ENCODE measurements at regions not wholly inside any gene's neighbourhood (a gene's known extent, or its start where the extent isn't known, plus 50 kb on each side); places are given as distances from the start of the nearest gene placed in this dataset.

DNA sequence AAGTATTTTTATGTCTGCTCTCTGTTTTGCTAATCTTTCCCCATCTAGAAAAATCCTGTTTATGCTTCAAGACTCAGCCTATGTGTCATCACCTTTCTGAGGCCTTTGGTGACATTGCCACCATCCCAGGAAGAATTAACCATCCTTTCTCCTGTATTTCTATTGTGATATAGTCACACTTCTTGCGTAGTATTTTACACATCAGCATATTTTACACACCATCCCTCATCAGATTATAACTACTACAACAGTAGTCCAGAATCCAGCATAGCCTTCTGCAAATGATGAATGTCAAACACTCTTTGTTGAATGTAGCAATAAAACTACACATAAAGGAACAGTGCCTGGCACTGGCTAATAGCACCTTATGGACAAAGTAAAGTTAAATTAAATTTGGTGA is 275.3 kb upstream of the C1orf87 start:
- Histone ChIP-seq H3K27me3 (ENCODE audit: control insufficient read depth, insufficient read depth, low read length) (no peaks in the 10 kb centered on the region), H3K36me3 (replicated peaks; ENCODE audit: control insufficient read depth, insufficient read depth, low read length) (no peaks in the 10 kb centered on the region), H3K4me3 (ENCODE audit: insufficient read depth, low read depth, low read length) (no peak overlapping the region)
- no peak for DNase-seq

DNA sequence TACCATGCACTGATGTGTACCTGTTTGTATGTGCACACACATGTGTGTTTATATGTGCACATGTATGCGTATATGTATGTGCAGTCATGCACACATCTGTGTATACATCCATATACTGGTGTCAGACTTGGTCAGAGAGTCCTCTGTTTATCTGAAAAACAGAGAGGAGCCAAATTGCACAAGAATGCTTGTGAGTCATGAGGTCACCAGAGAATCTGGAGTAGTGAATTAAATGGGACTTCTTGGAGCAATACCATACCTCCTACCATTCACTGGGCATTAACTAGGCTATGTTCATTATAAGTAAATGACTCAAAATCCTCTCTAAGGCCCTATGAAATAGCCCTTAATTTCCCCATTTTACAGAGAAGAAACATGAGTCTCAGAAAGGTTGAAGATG is 272.1 kb upstream of the C1orf87 start:
- H3K27me3 ChIP-seq (ENCODE audit: control insufficient read depth, insufficient read depth, low read length) = no peaks in the 10 kb centered on the region
- no peak for DNase-seq

DNA sequence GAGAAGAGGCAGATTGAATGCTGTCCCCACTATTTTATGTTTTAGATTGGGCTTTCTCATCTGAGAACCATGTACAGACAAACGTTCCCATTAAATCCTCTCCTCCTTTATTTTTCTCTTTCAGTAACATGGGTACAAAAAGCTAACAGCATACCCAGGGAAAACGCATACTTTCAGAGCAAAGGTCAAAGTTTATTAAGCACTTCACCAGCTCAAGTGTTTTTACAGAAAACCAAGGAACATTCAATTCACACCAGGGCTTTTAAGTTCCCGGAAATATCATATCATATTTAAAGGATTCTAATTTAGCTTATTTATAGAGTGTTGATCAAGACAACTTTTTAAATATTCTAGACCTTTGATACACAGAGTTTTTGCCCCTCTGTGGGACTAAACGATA is 271.5 kb upstream of the C1orf87 start:
- Histone ChIP-seq H3K4me3 (ENCODE audit: insufficient read depth, low read depth, low read length) (no peak overlapping the region), H3K36me3 (replicated peaks; ENCODE audit: control insufficient read depth, insufficient read depth, low read length) (no peaks in the 10 kb centered on the region), H3K27me3 (ENCODE audit: control insufficient read depth, insufficient read depth, low read length) (no peaks in the 10 kb centered on the region)
- no peak for DNase-seq

More for the DNA sequence above, 272.1 kb upstream of the C1orf87 start:
- Histone ChIP-seq H3K36me3 (replicated peaks; ENCODE audit: control insufficient read depth, insufficient read depth, low read length) (no peaks in the 10 kb centered on the region), H3K4me3 (ENCODE audit: insufficient read depth, low read depth, low read length) (no peak overlapping the region)

DNA sequence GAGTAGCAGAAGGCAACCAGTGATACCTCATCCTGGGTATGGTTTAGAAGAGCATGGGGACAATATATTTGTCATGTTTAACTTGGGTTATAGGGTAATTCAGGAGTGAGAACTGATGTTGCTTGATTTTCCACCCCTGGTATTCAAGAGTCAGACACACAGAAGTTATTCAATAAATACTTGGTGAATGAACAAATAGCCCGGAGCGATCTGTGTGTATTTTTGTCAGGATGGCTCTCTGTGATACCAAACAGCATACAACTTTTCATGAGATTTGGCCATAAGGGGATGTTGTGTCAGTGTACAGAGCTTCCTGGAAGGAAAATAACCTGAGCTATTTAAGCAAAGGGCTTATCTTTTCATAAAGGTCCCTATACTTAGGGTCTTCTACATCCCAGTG is 270.2 kb upstream of the C1orf87 start:
- Histone ChIP-seq H3K27me3 (ENCODE audit: control insufficient read depth, insufficient read depth, low read length) (no peaks in the 10 kb centered on the region), H3K4me3 (ENCODE audit: insufficient read depth, low read depth, low read length) (no peak overlapping the region), H3K36me3 (replicated peaks; ENCODE audit: control insufficient read depth, insufficient read depth, low read length) (no peaks in the 10 kb centered on the region)
- DNase-seq = no peak

DNA sequence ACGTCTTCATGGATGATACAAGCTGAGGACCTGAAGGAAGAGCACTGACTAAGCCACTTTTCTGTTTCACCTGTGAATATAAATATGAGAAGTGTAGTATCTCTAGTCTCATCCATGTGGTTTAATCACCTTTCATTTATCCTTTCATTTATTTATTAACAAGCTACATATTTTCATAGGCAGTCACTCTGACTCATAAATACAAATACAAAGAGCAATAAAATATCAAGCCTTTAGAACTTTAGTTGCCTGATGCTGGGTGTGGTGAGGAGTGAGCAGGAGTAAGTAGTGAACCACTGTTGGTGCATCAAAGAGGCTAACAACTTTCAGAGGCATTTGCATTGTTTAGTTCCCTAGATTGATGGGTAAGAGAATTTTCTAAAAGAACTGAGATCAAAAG is 269.0 kb upstream of the C1orf87 start:
- Histone ChIP-seq H3K36me3 (replicated peaks; ENCODE audit: control insufficient read depth, insufficient read depth, low read length) (no peaks in the 10 kb centered on the region), H3K4me3 (ENCODE audit: insufficient read depth, low read depth, low read length) (no peak overlapping the region), H3K27me3 (ENCODE audit: control insufficient read depth, insufficient read depth, low read length) (no peaks in the 10 kb centered on the region)
- no peak for DNase-seq

DNA sequence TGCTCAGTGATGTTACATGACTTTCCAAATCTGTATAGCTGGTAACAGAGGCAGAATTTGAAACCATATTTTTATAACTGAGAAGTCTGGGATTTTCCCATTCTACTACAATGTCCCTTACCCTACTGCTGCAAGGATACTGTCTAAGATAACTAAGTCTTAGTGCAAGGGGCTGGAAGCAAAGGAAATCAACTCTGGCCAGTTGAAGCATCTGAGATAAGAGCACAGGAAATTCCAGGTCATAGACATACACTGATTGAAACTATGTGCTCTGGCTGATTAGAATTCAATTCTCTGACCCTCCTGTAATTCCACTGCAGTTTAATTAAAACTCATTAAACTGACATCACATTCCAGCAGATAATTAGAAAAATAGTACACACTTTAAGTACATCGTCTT is 267.7 kb upstream of the C1orf87 start:
- Histone ChIP-seq H3K36me3 (replicated peaks; ENCODE audit: control insufficient read depth, insufficient read depth, low read length) (no peaks in the 10 kb centered on the region), H3K27me3 (ENCODE audit: control insufficient read depth, insufficient read depth, low read length) (no peaks in the 10 kb centered on the region), H3K4me3 (ENCODE audit: insufficient read depth, low read depth, low read length) (no peak overlapping the region)
- DNase-seq = no peak

DNA sequence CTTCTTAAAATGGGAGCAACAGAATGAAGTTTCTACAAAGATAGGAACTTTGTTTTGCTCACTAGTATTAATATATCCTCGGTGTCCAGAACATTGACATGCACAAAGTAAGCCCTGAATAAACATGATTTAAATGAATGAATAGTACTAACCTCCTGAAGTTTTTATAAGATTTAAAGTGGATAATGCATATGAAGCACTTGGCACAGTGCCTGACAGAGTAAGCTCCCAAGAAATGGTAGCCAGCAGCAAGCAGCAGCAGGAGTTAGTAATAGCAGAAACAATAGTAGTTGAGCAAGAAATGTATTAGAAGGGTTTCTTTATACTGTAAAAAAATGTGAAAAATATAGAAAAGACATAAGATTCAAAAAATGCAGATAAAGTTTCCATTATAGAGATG is 258.1 kb upstream of the C1orf87 start:
- DNase-seq = no peak
- Histone ChIP-seq H3K27me3 (ENCODE audit: control insufficient read depth, insufficient read depth, low read length) (no peaks in the 10 kb centered on the region), H3K36me3 (replicated peaks; ENCODE audit: control insufficient read depth, insufficient read depth, low read length) (no peaks in the 10 kb centered on the region), H3K4me3 (ENCODE audit: insufficient read depth, low read depth, low read length) (no peak overlapping the region)

DNA sequence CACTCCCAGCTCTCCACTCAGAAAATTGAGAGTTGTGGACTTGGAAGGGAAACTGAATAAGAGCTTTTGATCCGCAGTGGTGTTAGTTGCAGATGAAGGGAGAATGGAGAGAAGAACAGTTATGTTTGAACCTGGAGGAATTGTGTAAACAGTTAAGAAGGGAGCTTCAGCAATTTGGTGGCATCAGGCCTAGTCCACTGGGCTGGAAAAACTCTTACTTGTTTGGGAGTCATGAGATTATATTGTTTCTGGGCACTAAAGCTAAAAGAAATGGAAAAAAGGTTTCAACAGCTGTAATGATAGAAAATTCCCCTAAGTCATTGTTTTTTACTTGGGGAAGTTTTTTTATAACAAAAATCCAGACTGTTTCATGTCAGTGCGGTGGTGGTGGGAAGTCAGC is 256.1 kb upstream of the C1orf87 start:
- Histone ChIP-seq H3K4me3 (ENCODE audit: insufficient read depth, low read depth, low read length) (no peak overlapping the region), H3K36me3 (replicated peaks; ENCODE audit: control insufficient read depth, insufficient read depth, low read length) (no peaks in the 10 kb centered on the region), H3K27me3 (ENCODE audit: control insufficient read depth, insufficient read depth, low read length) (no peaks in the 10 kb centered on the region)
- DNase-seq = no peak

DNA sequence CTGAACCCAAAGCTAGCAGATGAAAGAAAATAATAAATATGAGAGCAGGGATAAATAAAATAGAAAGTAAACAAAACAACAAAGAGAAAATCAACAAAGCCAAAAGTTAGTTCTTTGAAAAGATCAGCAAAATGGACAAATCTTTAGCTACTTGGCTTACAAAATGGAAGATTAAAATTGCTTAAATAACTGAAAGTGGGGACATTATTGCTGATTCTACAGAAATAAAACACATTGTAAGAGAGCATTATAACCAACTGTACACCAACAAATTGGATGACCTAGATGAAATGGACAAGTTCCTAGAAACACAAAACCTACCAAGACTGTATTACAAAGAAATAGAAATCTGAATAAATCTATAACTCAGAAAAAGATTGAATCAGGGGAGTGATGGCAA is 238.3 kb upstream of the C1orf87 start:
- no peak overlapping the region for H3K4me3 ChIP-seq (ENCODE audit: insufficient read depth, low read depth, low read length)
- H3K36me3 ChIP-seq (replicated peaks; ENCODE audit: control insufficient read depth, insufficient read depth, low read length) = no peaks in the 10 kb centered on the region
- H3K27me3 ChIP-seq (ENCODE audit: control insufficient read depth, insufficient read depth, low read length) = no peaks in the 10 kb centered on the region
- no peak for DNase-seq

DNA sequence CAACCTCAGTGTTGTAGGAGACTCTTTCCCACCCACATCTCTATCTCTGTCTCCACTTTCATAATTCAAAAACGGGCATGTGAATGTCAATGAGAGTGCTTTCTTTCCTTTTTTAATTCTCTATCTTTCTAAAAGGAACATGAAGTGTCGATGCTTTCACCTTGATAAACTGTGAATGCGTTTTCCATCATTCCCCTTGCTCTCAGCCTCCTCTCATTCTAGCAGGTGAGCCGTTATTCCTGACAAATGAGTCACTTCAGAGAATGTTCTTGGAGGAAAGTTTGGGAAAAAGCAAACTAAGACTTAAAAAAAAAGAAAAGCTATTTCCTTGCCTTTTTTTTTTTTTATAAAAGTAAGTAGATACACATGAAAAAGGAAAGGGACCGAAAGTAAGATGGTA is 226.0 kb upstream of the C1orf87 start:
- Histone ChIP-seq H3K4me3 (ENCODE audit: insufficient read depth, low read depth, low read length) (no peak overlapping the region), H3K27me3 (ENCODE audit: control insufficient read depth, insufficient read depth, low read length) (no peaks in the 10 kb centered on the region), H3K36me3 (replicated peaks; ENCODE audit: control insufficient read depth, insufficient read depth, low read length) (no peaks in the 10 kb centered on the region)
- DNase-seq = no peak

DNA sequence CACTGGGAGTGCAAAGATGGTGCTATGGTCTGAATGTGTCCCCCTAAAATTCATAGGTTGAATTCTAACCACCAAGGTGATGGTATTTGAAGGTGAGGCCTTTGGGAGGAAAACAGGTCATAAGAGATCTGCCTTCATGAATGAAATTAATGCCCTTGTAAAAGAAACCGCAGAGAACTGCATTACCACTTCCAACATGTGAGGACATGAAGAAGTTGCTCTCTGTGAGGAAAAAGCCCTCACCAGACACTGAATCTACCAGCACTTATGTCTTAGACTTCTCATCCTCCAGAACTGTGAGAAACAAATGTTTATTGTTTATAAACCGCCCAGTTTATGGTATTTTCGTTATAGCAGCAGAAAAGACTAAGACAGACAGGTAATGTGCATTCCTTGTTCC is 224.7 kb upstream of the C1orf87 start:
- Histone ChIP-seq H3K4me3 (ENCODE audit: insufficient read depth, low read depth, low read length) (no peak overlapping the region), H3K27me3 (ENCODE audit: control insufficient read depth, insufficient read depth, low read length) (no peaks in the 10 kb centered on the region), H3K36me3 (replicated peaks; ENCODE audit: control insufficient read depth, insufficient read depth, low read length) (no peaks in the 10 kb centered on the region)
- DNase-seq = no peak

DNA sequence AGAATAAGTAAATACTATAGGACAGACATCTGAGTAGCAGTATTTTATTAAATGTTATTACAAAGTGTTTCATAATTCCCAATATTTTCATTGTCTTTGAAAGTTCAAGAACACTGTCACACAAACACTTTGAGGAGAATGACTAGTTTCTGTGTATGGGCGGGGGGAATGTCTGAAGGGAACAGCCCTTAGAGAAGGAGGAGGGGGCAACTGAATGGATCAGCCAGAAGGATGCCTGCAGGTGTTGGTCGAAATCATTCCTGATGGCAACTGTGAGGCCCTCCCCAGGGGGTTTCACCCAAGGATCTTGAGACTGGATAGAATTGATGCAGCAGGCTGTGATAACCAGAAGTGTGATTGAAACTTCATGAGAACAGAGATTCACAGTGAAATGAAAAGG is 223.2 kb upstream of the C1orf87 start:
- no peaks in the 10 kb centered on the region for H3K36me3 ChIP-seq (replicated peaks; ENCODE audit: control insufficient read depth, insufficient read depth, low read length)
- no peaks in the 10 kb centered on the region for H3K27me3 ChIP-seq (ENCODE audit: control insufficient read depth, insufficient read depth, low read length)
- no peak for DNase-seq
- no peak overlapping the region for H3K4me3 ChIP-seq (ENCODE audit: insufficient read depth, low read depth, low read length)

DNA sequence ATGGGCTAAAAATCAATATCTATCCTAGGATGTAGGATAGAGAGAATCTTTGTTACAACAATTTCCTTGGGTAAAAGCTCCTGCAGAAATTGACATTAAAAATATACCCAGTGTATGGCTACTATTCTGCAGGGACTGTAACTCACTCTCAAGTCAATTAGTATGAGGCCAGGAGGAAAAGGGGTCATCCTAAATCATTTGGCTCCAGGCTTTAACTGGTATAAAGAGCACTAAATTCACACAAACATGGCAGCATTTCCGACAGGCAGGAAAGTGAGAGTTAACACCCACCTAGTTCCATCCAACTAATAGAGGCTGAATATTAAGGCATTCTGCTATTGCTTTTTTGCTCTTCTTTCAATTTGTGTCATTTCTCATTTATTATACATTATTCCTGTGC is 218.6 kb upstream of the C1orf87 start:
- Histone ChIP-seq H3K4me3 (ENCODE audit: insufficient read depth, low read depth, low read length) (no peak overlapping the region), H3K36me3 (replicated peaks; ENCODE audit: control insufficient read depth, insufficient read depth, low read length) (no peaks in the 10 kb centered on the region), H3K27me3 (ENCODE audit: control insufficient read depth, insufficient read depth, low read length) (no peaks in the 10 kb centered on the region)
- DNase-seq = no peak

DNA sequence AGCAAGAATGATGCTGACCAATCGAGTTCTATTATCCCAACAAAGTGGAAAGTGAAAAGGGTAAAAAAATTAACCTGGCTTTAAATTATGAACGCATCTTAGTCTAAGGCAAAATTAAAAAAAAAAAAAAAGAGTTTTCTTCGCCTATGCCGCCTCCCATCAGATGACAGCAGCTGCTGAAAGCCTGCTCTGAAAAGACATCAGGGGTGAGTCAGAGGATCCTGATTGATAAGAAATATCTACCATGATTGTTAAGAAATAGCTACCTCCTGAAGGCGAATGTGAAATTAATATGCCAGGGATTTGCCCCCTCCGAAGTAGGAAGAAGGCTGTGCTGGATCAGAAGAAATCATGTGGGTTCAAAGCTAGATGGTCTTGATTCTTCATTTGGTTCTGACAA is 216.8 kb upstream of the C1orf87 start:
- Histone ChIP-seq H3K36me3 (replicated peaks; ENCODE audit: control insufficient read depth, insufficient read depth, low read length) (no peaks in the 10 kb centered on the region), H3K27me3 (ENCODE audit: control insufficient read depth, insufficient read depth, low read length) (no peaks in the 10 kb centered on the region), H3K4me3 (ENCODE audit: insufficient read depth, low read depth, low read length) (no peak overlapping the region)
- DNase-seq = no peak

DNA sequence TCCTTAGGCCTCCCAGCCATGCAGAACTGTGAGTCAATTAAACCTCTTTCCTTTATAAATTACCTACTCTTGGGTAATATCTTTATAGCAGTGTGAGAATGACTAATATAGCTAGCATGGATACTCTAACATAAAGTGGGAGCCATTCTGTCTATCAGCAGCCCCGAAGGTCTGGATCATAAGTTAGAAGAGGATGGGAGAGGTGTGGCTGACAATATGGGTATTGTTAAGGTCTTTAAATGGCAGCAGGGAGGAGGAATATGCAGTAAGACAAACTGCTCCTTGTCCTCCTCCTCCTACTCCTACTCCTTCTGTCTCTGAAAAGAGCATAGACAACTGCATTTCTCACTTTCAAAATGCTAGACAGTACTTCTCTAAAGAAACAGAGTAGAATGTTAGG is 214.0 kb upstream of the C1orf87 start:
- DNase-seq = no peak
- Histone ChIP-seq H3K4me3 (ENCODE audit: insufficient read depth, low read depth, low read length) (no peak overlapping the region), H3K36me3 (replicated peaks; ENCODE audit: control insufficient read depth, insufficient read depth, low read length) (no peaks in the 10 kb centered on the region), H3K27me3 (ENCODE audit: control insufficient read depth, insufficient read depth, low read length) (no peaks in the 10 kb centered on the region)

DNA sequence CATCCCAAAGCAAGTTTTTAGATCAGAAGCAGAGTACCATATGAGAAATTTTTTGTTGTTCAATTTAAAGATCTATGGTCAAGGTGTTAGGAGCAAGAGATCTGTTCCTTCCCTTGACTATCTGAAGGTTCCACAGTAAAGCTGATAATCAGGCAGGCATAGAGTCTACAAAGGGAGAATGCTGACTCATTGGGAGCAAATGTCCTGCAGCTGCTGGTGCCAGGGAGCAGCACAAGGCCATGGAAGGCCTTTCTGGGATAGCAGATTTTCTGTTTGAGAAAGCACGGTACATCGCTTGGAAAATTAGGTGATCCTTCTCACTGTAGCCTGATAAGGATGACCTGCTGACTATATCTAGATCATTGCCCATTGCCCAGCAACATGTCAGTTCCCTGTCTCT is 210.1 kb upstream of the C1orf87 start:
- no peak for DNase-seq
- no peaks in the 10 kb centered on the region for H3K36me3 ChIP-seq (replicated peaks; ENCODE audit: control insufficient read depth, insufficient read depth, low read length)
- no peak overlapping the region for H3K4me3 ChIP-seq (ENCODE audit: insufficient read depth, low read depth, low read length)
- no peaks in the 10 kb centered on the region for H3K27me3 ChIP-seq (ENCODE audit: control insufficient read depth, insufficient read depth, low read length)

All from H7 (cell line).